GM18870 (cell line): ENCODE measurements at regions not wholly inside any gene's neighbourhood (a gene's known extent, or its start where the extent isn't known, plus 50 kb on each side); places are given as distances from the start of the nearest gene placed in this dataset.

ENCODE experiments used
- ATAC-seq: cut with Tn5 transposase; IDR thresholded peaks from one replicate; pipeline ENCODE4 v1.9.1; 2021; ENCODE audit warnings: moderate library complexity; ENCODE audit not compliant: unreplicated experiment

DNA sequence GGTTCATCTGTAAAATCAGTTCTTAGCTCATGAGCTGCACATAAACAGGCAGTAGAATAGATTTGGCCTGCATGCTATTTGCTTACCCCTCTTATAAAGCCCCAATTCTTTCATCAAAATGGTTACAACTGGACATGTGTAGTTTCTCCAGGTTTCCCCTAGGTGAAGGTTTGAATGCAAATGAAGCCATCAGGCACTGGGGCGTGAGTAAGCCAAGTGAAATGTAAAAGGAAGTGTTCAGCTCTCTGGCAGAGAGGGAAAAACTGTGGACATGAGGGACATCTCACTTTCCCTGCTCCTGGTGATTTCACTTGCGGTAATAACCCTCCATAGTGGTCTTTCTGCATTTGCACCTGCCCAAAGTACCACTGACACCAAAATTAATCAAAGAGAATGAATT is 1402.3 kb upstream of the LRRTM1 start:
- ATAC-seq: no peak

- no peak for ATAC-seq
Observed at GRCh38 chr2:81703831-81704230, 1399.3 kb upstream of the LRRTM1 start.

DNA sequence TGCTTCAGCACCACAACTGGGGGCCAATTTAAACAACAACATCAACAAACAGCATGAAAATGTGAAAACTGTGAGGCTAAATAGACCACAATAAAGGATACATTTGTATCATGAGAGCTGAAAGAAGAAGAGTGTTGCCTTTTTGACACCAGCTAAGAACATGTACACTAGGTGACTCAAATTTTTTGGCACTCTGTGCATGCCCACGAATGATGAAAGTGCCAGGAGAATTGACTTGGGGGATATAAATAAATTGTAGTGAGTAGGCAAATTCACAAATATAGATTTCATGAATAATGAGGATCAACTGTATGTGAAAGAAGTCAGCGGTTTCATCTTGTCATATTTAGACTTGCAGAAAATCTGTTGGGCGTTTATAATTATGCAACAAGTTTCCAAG is 1388.0 kb upstream of the LRRTM1 start:
- ATAC-seq: no peak

DNA sequence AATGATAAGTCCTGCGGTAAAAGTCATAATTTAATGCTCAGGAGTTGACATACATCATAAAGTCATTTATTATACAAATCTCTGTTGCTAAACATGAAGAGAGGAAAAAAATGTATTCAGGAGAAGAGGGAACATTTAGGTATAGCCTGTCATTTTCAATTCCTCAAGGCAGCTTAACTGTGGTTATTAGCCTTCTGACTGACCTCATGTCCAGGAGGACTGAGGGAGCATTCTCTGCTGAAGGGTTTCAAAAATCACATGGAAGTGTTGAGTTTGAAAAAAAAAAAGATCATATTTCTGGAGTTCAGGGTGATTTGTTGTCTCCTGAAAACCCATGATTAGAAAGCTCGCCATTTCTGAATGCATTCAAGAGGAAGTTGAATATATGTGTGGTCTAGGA is 1371.1 kb upstream of the LRRTM1 start:
- no peak for ATAC-seq

DNA sequence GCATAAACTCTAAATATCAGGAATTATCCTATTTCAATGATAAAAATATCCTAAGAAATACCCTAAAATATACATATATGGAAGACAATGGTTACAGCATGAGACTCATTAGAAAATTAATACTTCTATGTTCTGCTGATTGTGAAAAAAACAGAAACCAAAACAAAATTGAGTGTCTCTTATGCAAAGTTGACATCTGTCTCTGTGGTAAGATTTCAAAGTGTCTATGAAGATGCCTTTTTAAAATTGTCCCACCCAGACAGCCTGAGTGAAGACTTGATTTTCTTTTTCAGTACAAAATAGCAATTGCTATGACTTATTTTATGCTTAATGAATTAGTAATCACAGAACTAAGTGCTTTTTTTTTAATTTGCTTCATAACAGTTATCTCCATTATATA is 1368.4 kb upstream of the LRRTM1 start:
- no peak for ATAC-seq

DNA sequence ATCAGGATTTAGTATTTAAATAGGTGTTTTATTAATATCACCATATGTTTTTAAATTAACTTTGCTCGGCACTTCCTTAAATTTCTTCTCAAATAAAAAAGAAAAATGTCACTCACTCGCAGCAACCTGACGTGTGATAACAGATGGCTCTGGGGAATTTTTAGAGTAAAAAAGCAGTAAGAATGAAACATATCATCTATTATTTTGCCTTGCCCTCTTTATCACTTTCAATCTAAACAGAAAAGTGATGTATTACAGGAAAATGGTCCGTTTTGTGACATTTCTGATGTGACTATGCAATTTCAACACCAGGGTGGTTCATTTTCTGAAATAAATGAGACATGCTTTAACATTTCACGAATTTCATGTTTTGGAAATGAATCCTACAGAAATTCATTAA is 1368.0 kb upstream of the LRRTM1 start:
- ATAC-seq: no peak

DNA sequence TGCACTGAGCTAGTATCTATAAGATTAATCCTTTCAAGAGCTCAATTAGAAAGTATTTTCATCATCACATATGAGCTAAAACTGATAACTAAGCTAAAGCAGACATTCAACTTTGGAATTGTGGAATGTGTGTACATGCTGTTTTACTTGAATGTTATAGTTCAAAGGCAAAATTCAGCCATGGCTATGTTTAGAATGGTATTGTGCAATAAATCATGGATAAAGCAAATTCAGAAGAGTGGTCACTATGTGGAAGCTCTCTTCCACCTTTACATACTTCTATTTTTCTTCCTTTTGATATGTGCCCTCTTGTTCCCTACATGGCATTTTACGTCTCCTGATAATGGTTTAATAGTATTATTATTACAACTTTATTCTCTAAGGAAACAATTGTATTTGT is 1366.3 kb upstream of the LRRTM1 start:
- no peak for ATAC-seq

DNA sequence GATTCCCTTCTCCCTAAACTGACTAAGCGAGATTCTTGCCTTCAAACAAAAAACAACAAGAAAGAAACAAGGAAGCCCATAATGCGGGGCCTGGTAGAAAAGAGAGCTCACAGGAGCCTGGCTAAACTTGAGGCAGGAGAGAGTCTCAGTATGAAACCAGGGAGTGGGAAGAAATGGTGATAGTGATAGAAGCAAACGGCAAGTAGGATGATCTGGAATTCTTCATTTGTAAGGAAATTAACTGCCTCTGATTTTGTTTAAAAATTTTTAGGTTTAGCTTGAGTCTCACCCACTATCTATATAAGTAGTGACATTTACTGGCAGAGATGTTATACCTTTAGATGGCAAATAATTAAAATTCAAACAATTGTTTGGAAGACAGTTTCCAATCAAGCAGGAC is 1356.5 kb upstream of the LRRTM1 start:
- no peak for ATAC-seq

DNA sequence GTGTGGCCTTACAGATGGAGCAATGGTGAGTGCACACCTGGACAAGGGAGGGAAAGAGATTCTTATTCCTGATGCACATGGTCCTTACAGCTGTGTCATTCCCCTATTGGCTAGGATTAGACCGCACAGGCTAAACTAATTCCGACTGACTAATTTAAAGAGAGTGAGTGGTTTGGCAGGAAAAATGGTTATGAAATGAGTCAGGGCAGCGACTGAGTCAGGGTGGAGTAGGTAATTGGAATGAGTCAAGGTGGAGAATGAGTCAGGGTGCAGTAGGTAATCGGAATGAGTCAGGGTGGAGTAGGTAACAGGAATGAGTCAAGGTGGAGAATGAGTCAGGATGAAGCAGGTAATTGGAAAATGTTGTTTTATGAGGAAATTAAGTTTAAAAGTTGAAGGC is 1353.7 kb upstream of the LRRTM1 start:
- ATAC-seq: no peak

- ATAC-seq: no peak
Observed at GRCh38 chr2:81650048-81650971, 1345.8 kb upstream of the LRRTM1 start.

GRCh38 chr2:81648806-81649205 is 1344.3 kb upstream of the LRRTM1 start:
- ATAC-seq: no peak

GRCh38 chr2:81648370-81648769 is 1343.8 kb upstream of the LRRTM1 start:
- ATAC-seq: no peak

DNA sequence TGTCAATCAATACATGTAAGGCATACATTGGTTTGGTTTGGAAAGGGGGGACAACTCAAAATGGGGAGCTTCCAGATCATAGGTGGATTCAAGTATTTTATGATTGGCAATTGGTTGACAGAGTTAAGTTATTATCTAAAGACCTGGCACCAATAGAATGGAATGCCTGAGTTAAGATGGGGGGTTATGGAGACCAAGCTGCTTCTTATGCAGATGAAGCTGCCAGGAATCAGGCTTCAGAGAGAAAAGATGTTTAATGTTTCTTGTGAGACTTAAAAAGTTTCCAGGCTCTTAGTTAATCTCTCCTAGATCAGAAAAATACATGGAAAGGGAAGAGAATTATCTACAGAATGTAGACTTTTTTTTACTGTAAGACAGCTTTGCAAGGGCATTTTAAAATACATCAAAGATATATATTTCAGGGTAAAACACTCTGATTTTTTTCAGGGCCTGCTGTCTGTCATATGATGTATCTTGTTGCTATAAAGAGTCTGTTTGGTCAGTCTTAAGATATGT is 1343.2 kb upstream of the LRRTM1 start:
- no peak for ATAC-seq

GRCh38 chr2:81645745-81646301 is 1341.3 kb upstream of the LRRTM1 start:
- ATAC-seq: no peak

- ATAC-seq: no peak
Observed at GRCh38 chr2:81644189-81644588, 1339.6 kb upstream of the LRRTM1 start.

- no peak for ATAC-seq
Observed at GRCh38 chr2:81624825-81625224, 1320.3 kb upstream of the LRRTM1 start.

- no peak for ATAC-seq
Observed at GRCh38 chr2:81600088-81600487, 1295.5 kb upstream of the LRRTM1 start.

- no peak for ATAC-seq
Observed at GRCh38 chr2:81598453-81598852, 1293.9 kb upstream of the LRRTM1 start.

DNA sequence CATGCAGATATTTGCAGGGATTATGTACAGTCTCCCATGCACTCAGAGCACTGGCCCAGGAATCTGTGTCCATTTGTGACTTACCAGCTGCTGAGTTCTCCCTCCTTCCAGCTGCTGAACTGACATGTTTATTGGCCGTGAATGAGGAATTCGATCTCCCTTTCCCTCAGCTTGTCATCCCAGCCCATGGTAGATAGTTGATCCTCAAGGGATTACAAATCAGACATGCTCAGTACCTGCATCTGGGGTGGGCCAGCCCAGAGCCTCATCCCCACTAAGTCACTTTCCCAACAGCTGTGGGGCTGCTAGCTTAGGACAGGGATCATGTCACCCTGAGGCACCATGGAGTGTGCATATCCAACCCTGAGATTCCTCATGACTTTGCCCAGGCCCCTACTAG is 1284.9 kb upstream of the LRRTM1 start:
- no peak for ATAC-seq

GRCh38 chr2:81583311-81584108 is 1279.0 kb upstream of the LRRTM1 start:
- ATAC-seq: no peak

- ATAC-seq: no peak
Observed at GRCh38 chr2:81576713-81577112, 1272.2 kb upstream of the LRRTM1 start.
